ENCODE measurements at regions not wholly inside any gene's neighbourhood (a gene's known extent, or its start where the extent isn't known, plus 50 kb on each side); places are given as distances from the start of the nearest gene placed in this dataset.

GRCh38 chr12:5160827-5161226 is 117.1 kb downstream of the KCNA5 start:
- Histone ChIP-seq H3K4me3 (no peak overlapping the region), H3K27ac (no peak overlapping the region), H3K9me3 (no peaks in the 10 kb centered on the region), H3K4me1 (no peaks in the 10 kb centered on the region), H3K36me3 (no peaks in the 10 kb centered on the region), H3K27me3 (no peaks in the 10 kb centered on the region)
- 85 to 88% methylated on average over 1 of the region's 1 CpG for WGBS, 2 donors
- DNase-seq: no peak
- intact Hi-C loops (cut with DNase I): no loop called here
- TF ChIP-seq EP300 (IDR thresholded peaks at IDR 0.05) (no peak), POLR2AphosphoS5 (IDR thresholded peaks at IDR 0.05) (no peak), POLR2A (IDR thresholded peaks at IDR 0.05) (no peak)
- TF ChIP-seq, protein P1, sequence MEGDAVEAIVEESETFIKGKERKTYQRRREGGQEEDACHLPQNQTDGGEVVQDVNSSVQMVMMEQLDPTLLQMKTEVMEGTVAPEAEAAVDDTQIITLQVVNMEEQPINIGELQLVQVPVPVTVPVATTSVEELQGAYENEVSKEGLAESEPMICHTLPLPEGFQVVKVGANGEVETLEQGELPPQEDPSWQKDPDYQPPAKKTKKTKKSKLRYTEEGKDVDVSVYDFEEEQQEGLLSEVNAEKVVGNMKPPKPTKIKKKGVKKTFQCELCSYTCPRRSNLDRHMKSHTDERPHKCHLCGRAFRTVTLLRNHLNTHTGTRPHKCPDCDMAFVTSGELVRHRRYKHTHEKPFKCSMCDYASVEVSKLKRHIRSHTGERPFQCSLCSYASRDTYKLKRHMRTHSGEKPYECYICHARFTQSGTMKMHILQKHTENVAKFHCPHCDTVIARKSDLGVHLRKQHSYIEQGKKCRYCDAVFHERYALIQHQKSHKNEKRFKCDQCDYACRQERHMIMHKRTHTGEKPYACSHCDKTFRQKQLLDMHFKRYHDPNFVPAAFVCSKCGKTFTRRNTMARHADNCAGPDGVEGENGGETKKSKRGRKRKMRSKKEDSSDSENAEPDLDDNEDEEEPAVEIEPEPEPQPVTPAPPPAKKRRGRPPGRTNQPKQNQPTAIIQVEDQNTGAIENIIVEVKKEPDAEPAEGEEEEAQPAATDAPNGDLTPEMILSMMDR (IDR thresholded peaks at IDR 0.05): no peak

DNA sequence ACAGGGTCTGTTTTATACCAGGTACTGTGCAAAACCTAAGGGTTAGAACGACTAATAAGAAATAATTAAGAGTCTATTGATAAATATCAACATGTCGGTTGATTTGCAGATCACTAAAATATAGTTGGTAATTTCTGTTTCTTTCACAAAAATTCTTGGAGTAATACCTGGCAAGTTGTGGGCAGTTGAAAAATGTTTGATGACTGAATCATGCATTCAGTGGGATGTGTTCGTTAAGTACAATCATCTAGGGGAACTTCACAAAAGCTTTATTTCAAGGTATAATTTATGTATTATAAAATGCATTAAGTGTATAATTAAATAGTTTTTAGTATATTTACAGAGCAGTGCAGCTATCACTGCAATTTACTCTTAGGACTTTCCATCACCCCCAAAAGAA is 120.0 kb downstream of the KCNA5 start:
- intact Hi-C loops (cut with DNase I): no loop called here
- Histone ChIP-seq H3K4me3 (no peak overlapping the region), H3K36me3 (no peaks in the 10 kb centered on the region), H3K27me3 (no peaks in the 10 kb centered on the region), H3K4me1 (no peaks in the 10 kb centered on the region), H3K27ac (no peak overlapping the region), H3K9me3 (no peaks in the 10 kb centered on the region)
- TF ChIP-seq EP300 (IDR thresholded peaks at IDR 0.05): no peak
- WGBS, 2 donors: 81 to 93% methylated on average over 3 of the region's 3 CpGs
- no peak for DNase-seq

- no peaks in the 10 kb centered on the region for H3K4me1 ChIP-seq
- H3K27me3 ChIP-seq: no peaks in the 10 kb centered on the region
- no peak overlapping the region for H3K27ac ChIP-seq
- no peak for DNase-seq
- intact Hi-C loops (cut with DNase I): no loop called here
- WGBS, 2 donors: 69 to 93% methylated on average over 5 of the region's 5 CpGs
- H3K9me3 ChIP-seq: no peaks in the 10 kb centered on the region
- H3K36me3 ChIP-seq: no peaks in the 10 kb centered on the region
- H3K4me3 ChIP-seq: no peak overlapping the region
- no peak for TF ChIP-seq POLR2A (IDR thresholded peaks at IDR 0.05)
- TF ChIP-seq POLR2AphosphoS5 (IDR thresholded peaks at IDR 0.05): no peak
- no peak for TF ChIP-seq EP300 (IDR thresholded peaks at IDR 0.05)
- TF ChIP-seq, protein P1 (IDR thresholded peaks at IDR 0.05): no peak
Observed at GRCh38 chr12:5165296-5165970, 121.8 kb downstream of the KCNA5 start.

GRCh38 chr12:5166976-5167375 is 123.3 kb downstream of the KCNA5 start:
- H3K27ac ChIP-seq: no peak overlapping the region
- no peaks in the 10 kb centered on the region for H3K4me1 ChIP-seq
- no peak for DNase-seq
- intact Hi-C loops (cut with DNase I): no loop called here
- no peak overlapping the region for H3K4me3 ChIP-seq
- no peak for TF ChIP-seq POLR2A (IDR thresholded peaks at IDR 0.05)
- no peak for TF ChIP-seq POLR2AphosphoS5 (IDR thresholded peaks at IDR 0.05)
- TF ChIP-seq EP300 (IDR thresholded peaks at IDR 0.05): no peak
- TF ChIP-seq, protein P1 (IDR thresholded peaks at IDR 0.05): no peak
- H3K36me3 ChIP-seq: no peaks in the 10 kb centered on the region
- WGBS, 2 donors: 79 to 84% methylated on average over 4 of the region's 4 CpGs
- H3K9me3 ChIP-seq: no peaks in the 10 kb centered on the region
- H3K27me3 ChIP-seq: peaks cover 0 to 4% (median 0%) of the 10 kb centered on the region in 3 donors

DNA sequence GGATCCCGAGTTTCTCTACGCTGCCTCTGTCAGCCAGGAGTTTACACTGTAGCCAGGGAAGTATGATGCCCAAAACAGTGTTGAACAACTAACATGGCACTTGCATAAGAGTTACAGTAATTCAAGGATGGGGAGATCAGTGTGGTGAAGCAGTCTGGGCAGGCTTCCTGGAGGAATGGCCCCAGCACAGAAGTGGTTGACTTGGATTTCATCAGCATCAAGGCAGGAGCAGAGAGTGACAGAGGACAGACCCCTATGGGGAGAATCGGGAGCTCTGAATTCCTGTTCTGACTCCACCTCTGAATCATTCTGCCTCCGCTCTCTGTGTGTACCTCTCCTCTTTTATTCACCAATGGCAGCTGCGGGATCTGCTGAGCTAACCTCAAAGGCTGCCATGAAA is 124.5 kb downstream of the KCNA5 start:
- no peak overlapping the region for H3K27ac ChIP-seq
- 90 to 93% methylated on average over 5 of the region's 5 CpGs for WGBS, 2 donors
- intact Hi-C loops (cut with DNase I): no loop called here
- H3K27me3 ChIP-seq: peaks cover 0 to 7% (median 0%) of the 10 kb centered on the region in 3 donors
- TF ChIP-seq POLR2AphosphoS5 (IDR thresholded peaks at IDR 0.05) (no peak), POLR2A (IDR thresholded peaks at IDR 0.05) (no peak), EP300 (IDR thresholded peaks at IDR 0.05) (no peak)
- TF ChIP-seq, protein P1 (IDR thresholded peaks at IDR 0.05): no peak
- no peaks in the 10 kb centered on the region for H3K9me3 ChIP-seq
- H3K36me3 ChIP-seq: no peaks in the 10 kb centered on the region
- no peak overlapping the region for H3K4me3 ChIP-seq
- H3K4me1 ChIP-seq: no peaks in the 10 kb centered on the region
- DNase-seq: no peak

Data from sigmoid colon (tissue), 6 donors.